WTC11 (cell line): ENCODE measurements at regions not wholly inside any gene's neighbourhood (a gene's known extent, or its start where the extent isn't known, plus 50 kb on each side); places are given as distances from the start of the nearest gene placed in this dataset.
A peak's percentile ranks its signal among the peaks of the same experiment; 100 is the strongest.

Source experiments
- ATAC-seq: fragments of 200-7000 bp; cut with Tn5 transposase; 2 replicates; pipeline ENCODE4 v1.10.0; 2021; ENCODE audit warnings: mild to moderate bottlenecking, moderate library complexity
- CTCF ChIA-PET: fragments of 300-600 bp; sonication (Branson Sonifier 250); formaldehyde crosslinking; loops from one replicate; lab custom pipeline; 2021; ENCODE audit warnings: antibody characterized with exemption; lab: Charles Lee
- POLR2A ChIA-PET: fragments of 350-600 bp; sonication (Branson Sonifier 250); formaldehyde crosslinking; loops from one replicate; lab custom pipeline; 2021; ENCODE audit warnings: antibody characterized with exemption; lab: Charles Lee
- DNase-seq: peaks from one replicate; pipeline ENCODE4 v3.0.0; 2021; ENCODE audit warnings: low spot score
- H3K27ac Mint-ChIP-seq: 2 replicates; pipeline ENCODE4 v1.8.0; 2021; ENCODE audit warnings: mixed read lengths
- H3K27me3 Mint-ChIP-seq: 2 replicates; pipeline ENCODE4 v1.8.0; 2021; ENCODE audit warnings: low read depth, mild to moderate bottlenecking, moderate library complexity, mixed read lengths
- H3K36me3 Mint-ChIP-seq: 2 replicates; pipeline ENCODE4 v1.8.0; 2021; ENCODE audit warnings: mixed read lengths
- H3K4me1 Mint-ChIP-seq: 2 replicates; pipeline ENCODE4 v1.8.0; 2022; ENCODE audit warnings: mixed read lengths
- H3K4me3 Mint-ChIP-seq: 2 replicates; pipeline ENCODE4 v1.8.0; 2021; ENCODE audit warnings: mild to moderate bottlenecking, moderate library complexity, mixed read lengths
- H3K9me3 Mint-ChIP-seq: 2 replicates; pipeline ENCODE4 v1.8.0; 2021; ENCODE audit warnings: mixed read lengths
- ARID4B ChIP-seq: sonication (generic); formaldehyde crosslinking; IDR thresholded peaks from 2 replicates; pipeline ENCODE4 v1.8.0; 2023; ENCODE audit warnings: missing genetic modification reagents, mild to moderate bottlenecking, borderline replicate concordance
- ATF6 ChIP-seq: sonication (generic); formaldehyde crosslinking; IDR thresholded peaks from 2 replicates; pipeline ENCODE4 v1.8.1; 2023; ENCODE audit warnings: mild to moderate bottlenecking, missing genetic modification reagents
- E2F5 ChIP-seq: sonication (generic); formaldehyde crosslinking; IDR thresholded peaks from 2 replicates; pipeline ENCODE4 v1.8.1; 2022; ENCODE audit warnings: mild to moderate bottlenecking, moderate library complexity, missing genetic modification reagents
- ELF4 ChIP-seq: sonication (generic); formaldehyde crosslinking; IDR thresholded peaks from 2 replicates; pipeline ENCODE4 v1.8.1; 2022; ENCODE audit warnings: low read depth, mild to moderate bottlenecking, moderate library complexity, missing genetic modification reagents
- EMX1 ChIP-seq: fragments of 250-450 bp; sonication (Bioruptor Pico); IDR thresholded peaks from 2 replicates; pipeline ENCODE4 v1.8.0; 2021; ENCODE audit warnings: mild to moderate bottlenecking
- ETV6 ChIP-seq: sonication (generic); formaldehyde crosslinking; IDR thresholded peaks from 2 replicates; pipeline ENCODE4 v1.8.1; 2022; ENCODE audit warnings: mild to moderate bottlenecking, missing genetic modification reagents
- FOXJ3 ChIP-seq: sonication (generic); formaldehyde crosslinking; IDR thresholded peaks from 2 replicates; pipeline ENCODE4 v1.9.0; 2021; ENCODE audit warnings: missing genetic modification reagents, mild to moderate bottlenecking, borderline replicate concordance
- GTF2I ChIP-seq: fragments of 250-450 bp; sonication (Bioruptor Pico); conservative IDR thresholded peaks from 2 replicates; pipeline ENCODE4 v1.4.0; 2021; ENCODE audit warnings: mild to moderate bottlenecking
- HMGXB4 ChIP-seq: sonication (generic); formaldehyde crosslinking; IDR thresholded peaks from 2 replicates; pipeline ENCODE4 v1.8.1; 2023; ENCODE audit warnings: mild to moderate bottlenecking, moderate library complexity, missing genetic modification reagents
- STAT6 ChIP-seq: sonication (generic); formaldehyde crosslinking; conservative IDR thresholded peaks from 2 replicates; pipeline ENCODE4 v1.8.1; 2023; ENCODE audit warnings: mild to moderate bottlenecking, low read depth, missing genetic modification reagents, moderate library complexity
- TEAD4 ChIP-seq: sonication (generic); formaldehyde crosslinking; IDR thresholded peaks from 2 replicates; pipeline ENCODE4 v1.8.0; 2022; ENCODE audit warnings: mild to moderate bottlenecking, missing genetic modification reagents
- ZBTB43 ChIP-seq: sonication (generic); formaldehyde crosslinking; IDR thresholded peaks from 2 replicates; pipeline ENCODE4 v1.8.1; 2023; ENCODE audit warnings: mild to moderate bottlenecking, missing genetic modification reagents
- ZNF317 ChIP-seq: sonication (generic); formaldehyde crosslinking; IDR thresholded peaks from 2 replicates; pipeline ENCODE4 v1.8.1; 2023; ENCODE audit warnings: low read depth, mild to moderate bottlenecking, moderate library complexity, missing genetic modification reagents, borderline replicate concordance
- ZNF671 ChIP-seq: fragments of 250-450 bp; sonication (Bioruptor Pico); IDR thresholded peaks from 2 replicates; pipeline ENCODE4 v1.8.0; 2021; ENCODE audit warnings: mild to moderate bottlenecking
- ZSCAN18 ChIP-seq: fragments of 250-450 bp; sonication (Bioruptor Pico); IDR thresholded peaks from 2 replicates; pipeline ENCODE4 v2.1.2; 2022; ENCODE audit warnings: mild to moderate bottlenecking, moderate library complexity

- POLR2A ChIA-PET, result interaction anchor here (0.7 kb wide), 1 partner anchor 216 kb away, joined by 3 read pairs; no protein-coding TSS in a partner anchor
- DNase-seq, result no peak
- H3K27ac Mint-ChIP-seq, result peak overlapping the region; percentile 72; the same call in 1 of the 2 replicates
- TF ChIP-seq ZBTB43 (CRISPR knock-in tag) (no peak), GTF2I (CRISPR knock-in tag) (no peak), EMX1 (CRISPR knock-in tag) (no peak), ZSCAN18 (CRISPR knock-in tag) (no peak), ZNF317 (CRISPR knock-in tag) (no peak), STAT6 (no peak), ETV6 (CRISPR knock-in tag) (no peak), ATF6 (CRISPR knock-in tag) (no peak)
- no peak overlapping the region for H3K4me3 Mint-ChIP-seq
- no peaks in the 10 kb centered on the region for H3K36me3 Mint-ChIP-seq
- peak; percentile 73 for ATAC-seq
- peaks cover 17% of the 10 kb centered on the region for H3K4me1 Mint-ChIP-seq
- H3K27me3 Mint-ChIP-seq, result no peaks in the 10 kb centered on the region
- CTCF ChIA-PET, result interaction anchor here (0.5 to 1.2 kb wide), 3 partner anchors 96 to 236 kb away, joined by 3 to 6 read pairs (median 5); partner anchors contain the start of gene CLDN1
- H3K9me3 Mint-ChIP-seq, result no peaks in the 10 kb centered on the region
These were observed 76.7 kb upstream of the P3H2 start for GRCh38 chr3:190197346-190197763.

GRCh38 chr3:190194506-190194905 is 73.8 kb upstream of the P3H2 start:
- CTCF ChIA-PET, result interaction anchor here (0.9 kb wide), 1 partner anchor 211 kb away, joined by 3 read pairs; no protein-coding TSS in a partner anchor

GRCh38 chr3:190193210-190193609 is 72.5 kb upstream of the P3H2 start:
- no peaks in the 10 kb centered on the region for H3K27me3 Mint-ChIP-seq
- POLR2A ChIA-PET, result no interaction called here
- ATAC-seq, result no peak
- H3K4me1 Mint-ChIP-seq, result peaks cover 17% of the 10 kb centered on the region
- CTCF ChIA-PET, result interaction anchor here (1.1 kb wide), 1 partner anchor 92 kb away, joined by 3 read pairs; no protein-coding TSS in a partner anchor
- no peak overlapping the region for H3K27ac Mint-ChIP-seq
- H3K4me3 Mint-ChIP-seq, result no peak overlapping the region
- H3K36me3 Mint-ChIP-seq, result no peaks in the 10 kb centered on the region
- H3K9me3 Mint-ChIP-seq, result no peaks in the 10 kb centered on the region
- DNase-seq, result no peak
- TF ChIP-seq ARID4B (CRISPR knock-in tag), result no peak
- TF ChIP-seq TEAD4 (CRISPR knock-in tag), result no peak
- TF ChIP-seq E2F5 (CRISPR knock-in tag), result no peak
- TF ChIP-seq ZNF671, result no peak
- TF ChIP-seq ELF4, result no peak

More at GRCh38 chr3:190194506-190194905, 73.8 kb upstream of the P3H2 start:
- peaks cover 17% of the 10 kb centered on the region for H3K4me1 Mint-ChIP-seq
- no peak overlapping the region for H3K27ac Mint-ChIP-seq
- peak; percentile 63 for ATAC-seq
- no peaks in the 10 kb centered on the region for H3K36me3 Mint-ChIP-seq
- POLR2A ChIA-PET, result interaction anchor here (0.5 kb wide), 1 partner anchor 85 kb away, joined by 8 read pairs; no protein-coding TSS in a partner anchor
- DNase-seq, result no peak
- no peak overlapping the region for H3K4me3 Mint-ChIP-seq
- TF ChIP-seq HMGXB4 (CRISPR knock-in tag), result no peak
- no peak for TF ChIP-seq FOXJ3 (CRISPR knock-in tag)
- H3K27me3 Mint-ChIP-seq, result no peaks in the 10 kb centered on the region
- H3K9me3 Mint-ChIP-seq, result no peaks in the 10 kb centered on the region
